ENCODE measurements at regions not wholly inside any gene's neighbourhood (a gene's known extent, or its start where the extent isn't known, plus 50 kb on each side); places are given as distances from the start of the nearest gene placed in this dataset.

DNA sequence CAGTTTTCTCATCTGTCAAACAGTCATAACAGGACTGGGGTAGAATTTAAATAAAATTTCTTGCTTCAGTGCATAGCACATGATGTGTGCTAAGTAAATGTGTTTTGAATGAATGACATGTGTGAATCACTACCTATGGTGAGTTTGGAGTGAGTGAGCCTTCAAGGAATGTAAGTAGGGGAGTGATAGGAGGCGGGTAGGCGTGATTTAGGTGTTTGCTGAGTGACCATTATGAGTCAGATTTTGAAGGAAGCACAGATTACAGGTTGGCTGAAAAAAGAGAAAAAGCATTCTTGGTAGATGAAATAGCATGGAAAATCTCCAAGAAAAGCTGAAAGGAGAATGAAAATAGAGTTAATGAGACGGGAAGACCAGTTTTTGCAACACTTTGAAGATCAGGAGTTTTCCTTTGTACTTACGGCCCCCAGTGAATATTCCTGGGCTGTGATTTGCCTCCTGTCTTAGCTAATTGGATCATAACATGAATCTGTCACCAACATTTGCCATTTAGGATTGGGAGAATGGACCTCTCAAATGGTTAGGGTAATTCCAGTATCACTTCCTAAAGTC, 136.9 kb upstream of the GATA6 start:
- H3K9me3 ChIP-seq (ENCODE audit: control insufficient read depth in 2 of 3, low read length in 3 of 3) = no peaks in the 10 kb centered on the region
- no peaks in the 10 kb centered on the region for H3K36me3 ChIP-seq (ENCODE audit: control insufficient read depth in 2 of 3, insufficient read depth in 3 of 3, low read length in 3 of 3)
- no peak overlapping the region for H3K4me3 ChIP-seq (ENCODE audit: low read length)
- ATAC-seq = no peak
- intact Hi-C loops (cut with micrococcal nuclease) = no loop called here
- H3K4me1 ChIP-seq (ENCODE audit: control insufficient read depth in 2 of 2, insufficient read depth in 2 of 2, low read length in 2 of 2) = no peaks in the 10 kb centered on the region
- Mint-ChIP-seq H3K27ac (no peak overlapping the region), H3K4me1 (no peaks in the 10 kb centered on the region), H3K9me3 (peaks cover 0 to 5% (median 0%) of the 10 kb centered on the region in 11 donors), H3K4me3 (no peak overlapping the region), H3K27me3 (peaks cover 0 to 11% (median 3%) of the 10 kb centered on the region in 5 donors), H3K36me3 (no peaks in the 10 kb centered on the region)
- no peak overlapping the region for H3K27ac ChIP-seq (ENCODE audit: low read depth, low read length)
- no peak for DNase-seq
- CTCF ChIA-PET = no interaction called here
- H3K27me3 ChIP-seq (ENCODE audit: control insufficient read depth in 2 of 2, insufficient read depth in 2 of 2, low read length in 2 of 2) = no peaks in the 10 kb centered on the region
- POLR2A ChIA-PET = no interaction called here

GRCh38 chr18:22033085-22033484, 136.3 kb upstream of the GATA6 start:
- no peak overlapping the region for H3K27ac Mint-ChIP-seq
- DNase-seq = no peak
- no peaks in the 10 kb centered on the region for H3K4me1 ChIP-seq (ENCODE audit: control insufficient read depth in 2 of 2, insufficient read depth in 2 of 2, low read length in 2 of 2)
- H3K4me3 Mint-ChIP-seq = no peak overlapping the region
- H3K36me3 Mint-ChIP-seq = no peaks in the 10 kb centered on the region
- H3K27ac ChIP-seq (ENCODE audit: low read depth, low read length) = no peak overlapping the region
- H3K9me3 ChIP-seq (ENCODE audit: control insufficient read depth in 2 of 3, low read length in 3 of 3) = no peaks in the 10 kb centered on the region
- H3K4me1 Mint-ChIP-seq = no peaks in the 10 kb centered on the region
- no peaks in the 10 kb centered on the region for H3K36me3 ChIP-seq (ENCODE audit: control insufficient read depth in 2 of 3, insufficient read depth in 3 of 3, low read length in 3 of 3)
- H3K9me3 Mint-ChIP-seq = peaks cover 0 to 5% (median 0%) of the 10 kb centered on the region in 11 donors
- no peaks in the 10 kb centered on the region for H3K27me3 ChIP-seq (ENCODE audit: control insufficient read depth in 2 of 2, insufficient read depth in 2 of 2, low read length in 2 of 2)
- peaks cover 0 to 12% (median 3%) of the 10 kb centered on the region in 5 donors for H3K27me3 Mint-ChIP-seq
- intact Hi-C loops (cut with micrococcal nuclease) = no loop called here
- POLR2A ChIA-PET = no interaction called here
- no peak for ATAC-seq
- H3K4me3 ChIP-seq (ENCODE audit: low read length) = no peak overlapping the region
- CTCF ChIA-PET = no interaction called here

GRCh38 chr18:22034276-22034675, 135.1 kb upstream of the GATA6 start:
- Mint-ChIP-seq H3K36me3 (no peaks in the 10 kb centered on the region), H3K4me3 (no peak overlapping the region), H3K9me3 (peaks cover 0 to 5% (median 0%) of the 10 kb centered on the region in 11 donors), H3K4me1 (no peaks in the 10 kb centered on the region), H3K27me3 (peaks cover 0 to 12% (median 3%) of the 10 kb centered on the region in 5 donors), H3K27ac (no peak overlapping the region)
- Histone ChIP-seq H3K9me3 (ENCODE audit: control insufficient read depth in 2 of 3, low read length in 3 of 3) (no peaks in the 10 kb centered on the region), H3K4me1 (ENCODE audit: control insufficient read depth in 2 of 2, insufficient read depth in 2 of 2, low read length in 2 of 2) (no peaks in the 10 kb centered on the region), H3K27ac (ENCODE audit: low read depth, low read length) (no peak overlapping the region), H3K27me3 (ENCODE audit: control insufficient read depth in 2 of 2, insufficient read depth in 2 of 2, low read length in 2 of 2) (no peaks in the 10 kb centered on the region), H3K4me3 (ENCODE audit: low read length) (no peak overlapping the region), H3K36me3 (ENCODE audit: control insufficient read depth in 2 of 3, insufficient read depth in 3 of 3, low read length in 3 of 3) (no peaks in the 10 kb centered on the region)
- DNase-seq (no peak), ATAC-seq (no peak)
- intact Hi-C loops (cut with micrococcal nuclease) = no loop called here
- CTCF ChIA-PET = no interaction called here
- POLR2A ChIA-PET = no interaction called here

GRCh38 chr18:22040533-22040932, 128.9 kb upstream of the GATA6 start:
- H3K4me3 ChIP-seq (ENCODE audit: low read length) = no peak overlapping the region
- intact Hi-C loops (cut with micrococcal nuclease) = no loop called here
- no peaks in the 10 kb centered on the region for H3K27me3 ChIP-seq (ENCODE audit: control insufficient read depth in 2 of 2, insufficient read depth in 2 of 2, low read length in 2 of 2)
- H3K27ac ChIP-seq (ENCODE audit: low read depth, low read length) = no peak overlapping the region
- Mint-ChIP-seq H3K4me1 (no peaks in the 10 kb centered on the region), H3K27ac (no peak overlapping the region), H3K4me3 (no peak overlapping the region), H3K9me3 (peaks cover 0 to 6% (median 1%) of the 10 kb centered on the region in 11 donors), H3K27me3 (peaks cover 0 to 28% (median 6%) of the 10 kb centered on the region in 5 donors), H3K36me3 (peaks cover 0 to 4% (median 0%) of the 10 kb centered on the region in 5 donors)
- no peak for DNase-seq
- H3K9me3 ChIP-seq (ENCODE audit: control insufficient read depth in 2 of 3, low read length in 3 of 3) = peaks cover 0 to 3% (median 0%) of the 10 kb centered on the region in 3 experiments
- no peaks in the 10 kb centered on the region for H3K36me3 ChIP-seq (ENCODE audit: control insufficient read depth in 2 of 3, insufficient read depth in 3 of 3, low read length in 3 of 3)
- no peaks in the 10 kb centered on the region for H3K4me1 ChIP-seq (ENCODE audit: control insufficient read depth in 2 of 2, insufficient read depth in 2 of 2, low read length in 2 of 2)
- ChIA-PET POLR2A (no interaction called here), CTCF (no interaction called here)
- ATAC-seq = no peak

GRCh38 chr18:22043837-22044236, 125.6 kb upstream of the GATA6 start:
- Mint-ChIP-seq H3K27ac (no peak overlapping the region), H3K9me3 (peaks cover 0 to 8% (median 1%) of the 10 kb centered on the region in 11 donors), H3K36me3 (peaks cover 0 to 4% (median 0%) of the 10 kb centered on the region in 5 donors), H3K4me1 (no peaks in the 10 kb centered on the region), H3K4me3 (no peak overlapping the region), H3K27me3 (peaks cover 0 to 37% (median 8%) of the 10 kb centered on the region in 5 donors)
- Histone ChIP-seq H3K4me3 (ENCODE audit: low read length) (no peak overlapping the region), H3K27ac (ENCODE audit: low read depth, low read length) (no peak overlapping the region), H3K27me3 (ENCODE audit: control insufficient read depth in 2 of 2, insufficient read depth in 2 of 2, low read length in 2 of 2) (no peaks in the 10 kb centered on the region), H3K4me1 (ENCODE audit: control insufficient read depth in 2 of 2, insufficient read depth in 2 of 2, low read length in 2 of 2) (no peaks in the 10 kb centered on the region), H3K36me3 (ENCODE audit: control insufficient read depth in 2 of 3, insufficient read depth in 3 of 3, low read length in 3 of 3) (no peaks in the 10 kb centered on the region), H3K9me3 (ENCODE audit: control insufficient read depth in 2 of 3, low read length in 3 of 3) (peaks cover 0 to 3% (median 0%) of the 10 kb centered on the region in 3 experiments)
- ChIA-PET POLR2A (no interaction called here), CTCF (no interaction called here)
- DNase-seq (no peak), ATAC-seq (no peak)
- intact Hi-C loops (cut with micrococcal nuclease) = no loop called here

GRCh38 chr18:22044474-22045220, 124.7 kb upstream of the GATA6 start:
- intact Hi-C loops (cut with micrococcal nuclease) = no loop called here
- Mint-ChIP-seq H3K27me3 (peaks cover 0 to 37% (median 6%) of the 10 kb centered on the region in 5 donors), H3K27ac (no peak overlapping the region), H3K36me3 (peaks cover 0 to 4% (median 0%) of the 10 kb centered on the region in 5 donors), H3K9me3 (peaks cover 0 to 8% (median 1%) of the 10 kb centered on the region in 11 donors), H3K4me3 (no peak overlapping the region), H3K4me1 (no peaks in the 10 kb centered on the region)
- no peaks in the 10 kb centered on the region for H3K4me1 ChIP-seq (ENCODE audit: control insufficient read depth in 2 of 2, insufficient read depth in 2 of 2, low read length in 2 of 2)
- no peak for DNase-seq
- ChIA-PET CTCF (no interaction called here), POLR2A (no interaction called here)
- H3K36me3 ChIP-seq (ENCODE audit: control insufficient read depth in 2 of 3, insufficient read depth in 3 of 3, low read length in 3 of 3) = no peaks in the 10 kb centered on the region
- no peak for ATAC-seq
- peaks cover 0 to 3% (median 0%) of the 10 kb centered on the region in 3 experiments for H3K9me3 ChIP-seq (ENCODE audit: control insufficient read depth in 2 of 3, low read length in 3 of 3)
- H3K4me3 ChIP-seq (ENCODE audit: low read length) = no peak overlapping the region
- H3K27me3 ChIP-seq (ENCODE audit: control insufficient read depth in 2 of 2, insufficient read depth in 2 of 2, low read length in 2 of 2) = no peaks in the 10 kb centered on the region
- no peak overlapping the region for H3K27ac ChIP-seq (ENCODE audit: low read depth, low read length)

Measured in naive thymus-derived CD4-positive, alpha-beta T cell (primary cell).